ENCODE measurements at regions not wholly inside any gene's neighbourhood (a gene's known extent, or its start where the extent isn't known, plus 50 kb on each side); places are given as distances from the start of the nearest gene placed in this dataset.
"Not testable (repeated sequence)": the region's sequence is repeated elsewhere in the genome, so short reads cannot be mapped to it uniquely, and the experiment has no call there.

DNA sequence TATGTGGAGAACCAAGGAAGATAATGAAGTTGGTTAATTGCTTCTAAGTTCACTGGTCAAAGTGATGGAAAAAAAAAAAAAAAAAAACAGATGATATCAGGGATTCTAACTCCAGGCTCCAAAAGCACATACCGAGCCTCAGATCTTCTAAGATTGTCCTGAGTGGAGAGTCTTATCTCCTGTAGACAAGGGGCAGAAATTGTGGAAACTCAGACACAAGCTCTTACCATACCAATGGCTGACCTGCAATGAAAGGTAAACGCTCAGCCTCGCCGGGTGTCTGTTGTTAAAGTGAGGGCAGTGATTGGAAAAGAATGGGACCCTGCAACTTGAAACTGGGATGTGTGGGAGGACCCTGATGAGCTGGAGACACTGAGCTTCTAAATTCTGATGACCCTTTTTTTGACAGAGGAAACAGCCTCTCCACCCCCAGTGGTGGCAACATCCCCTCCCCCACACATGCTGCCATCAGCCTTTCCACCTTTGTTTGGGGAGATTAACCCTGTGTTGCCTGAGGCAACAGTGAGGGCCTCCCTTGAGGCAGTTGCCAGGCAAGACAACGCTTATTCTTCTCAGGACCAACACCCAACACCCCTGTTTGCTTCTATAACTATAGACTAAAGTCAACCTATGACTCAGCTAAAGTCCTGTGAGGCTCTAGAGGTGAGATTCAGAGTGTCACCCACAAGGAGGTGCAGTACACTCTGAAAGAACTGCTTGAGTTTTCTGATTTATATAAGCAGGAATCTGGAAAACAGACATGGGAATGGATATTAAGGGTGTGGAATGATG is 154.0 kb downstream of the THBS2 start:
- Histone ChIP-seq H3K4me2 (peak overlapping the region; percentile 23; the same call in 1 of the 3 replicates), H3K27ac (peak overlapping the region; percentile 38 to 59; a peak in 5 of 6 replicates), H3K9me3 (peaks cover 4% of the 10 kb centered on the region; the same call in 1 of the 3 replicates), H3K4me1 (peaks cover 8% of the 10 kb centered on the region; the same call in 1 of the 3 replicates), H3K4me3 (no peak overlapping the region)
- ATAC-seq = peak in 1 of 2 experiments; percentile 74; a peak in 3 of 6 replicates
- no peak for FAIRE-seq
- CTCF ChIA-PET = interaction anchor here (1.2 to 1.5 kb wide), 2 partner anchors 12 to 89 kb away, joined by 3 to 4 read pairs; no protein-coding TSS in a partner anchor
- TF ChIP-seq, protein P1, sequence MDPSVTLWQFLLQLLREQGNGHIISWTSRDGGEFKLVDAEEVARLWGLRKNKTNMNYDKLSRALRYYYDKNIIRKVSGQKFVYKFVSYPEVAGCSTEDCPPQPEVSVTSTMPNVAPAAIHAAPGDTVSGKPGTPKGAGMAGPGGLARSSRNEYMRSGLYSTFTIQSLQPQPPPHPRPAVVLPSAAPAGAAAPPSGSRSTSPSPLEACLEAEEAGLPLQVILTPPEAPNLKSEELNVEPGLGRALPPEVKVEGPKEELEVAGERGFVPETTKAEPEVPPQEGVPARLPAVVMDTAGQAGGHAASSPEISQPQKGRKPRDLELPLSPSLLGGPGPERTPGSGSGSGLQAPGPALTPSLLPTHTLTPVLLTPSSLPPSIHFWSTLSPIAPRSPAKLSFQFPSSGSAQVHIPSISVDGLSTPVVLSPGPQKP (IDR thresholded peaks at IDR 0.05; ENCODE audit: low read depth, low read length) = no peak
- TF ChIP-seq SMC3 (IDR thresholded peaks at IDR 0.05) (0 out of 3 replicates have a peak, but pooled peaks have one; percentile 16), EHF (CRISPR knock-in tag; IDR thresholded peaks at IDR 0.05) (no peak), FOSL2 (IDR thresholded peaks at IDR 0.05) (no peak), FOSL2 (CRISPR knock-in tag; IDR thresholded peaks at IDR 0.05) (0 out of 2 replicates have a peak, but pooled peaks have one; percentile 9), NFE2L2 (conservative IDR thresholded peaks at IDR 0.05; ENCODE audit: low read length) (no peak), CEBPB (IDR thresholded peaks at IDR 0.05) (no peak), RAD21 (conservative IDR thresholded peaks at IDR 0.05 in 1 of 2, IDR thresholded peaks at IDR 0.05 in 1 of 2) (0 out of 5 replicates have a peak, but pooled peaks of 1 of the 2 experiments have one; percentile 19)
- TF ChIP-seq, protein P2, sequence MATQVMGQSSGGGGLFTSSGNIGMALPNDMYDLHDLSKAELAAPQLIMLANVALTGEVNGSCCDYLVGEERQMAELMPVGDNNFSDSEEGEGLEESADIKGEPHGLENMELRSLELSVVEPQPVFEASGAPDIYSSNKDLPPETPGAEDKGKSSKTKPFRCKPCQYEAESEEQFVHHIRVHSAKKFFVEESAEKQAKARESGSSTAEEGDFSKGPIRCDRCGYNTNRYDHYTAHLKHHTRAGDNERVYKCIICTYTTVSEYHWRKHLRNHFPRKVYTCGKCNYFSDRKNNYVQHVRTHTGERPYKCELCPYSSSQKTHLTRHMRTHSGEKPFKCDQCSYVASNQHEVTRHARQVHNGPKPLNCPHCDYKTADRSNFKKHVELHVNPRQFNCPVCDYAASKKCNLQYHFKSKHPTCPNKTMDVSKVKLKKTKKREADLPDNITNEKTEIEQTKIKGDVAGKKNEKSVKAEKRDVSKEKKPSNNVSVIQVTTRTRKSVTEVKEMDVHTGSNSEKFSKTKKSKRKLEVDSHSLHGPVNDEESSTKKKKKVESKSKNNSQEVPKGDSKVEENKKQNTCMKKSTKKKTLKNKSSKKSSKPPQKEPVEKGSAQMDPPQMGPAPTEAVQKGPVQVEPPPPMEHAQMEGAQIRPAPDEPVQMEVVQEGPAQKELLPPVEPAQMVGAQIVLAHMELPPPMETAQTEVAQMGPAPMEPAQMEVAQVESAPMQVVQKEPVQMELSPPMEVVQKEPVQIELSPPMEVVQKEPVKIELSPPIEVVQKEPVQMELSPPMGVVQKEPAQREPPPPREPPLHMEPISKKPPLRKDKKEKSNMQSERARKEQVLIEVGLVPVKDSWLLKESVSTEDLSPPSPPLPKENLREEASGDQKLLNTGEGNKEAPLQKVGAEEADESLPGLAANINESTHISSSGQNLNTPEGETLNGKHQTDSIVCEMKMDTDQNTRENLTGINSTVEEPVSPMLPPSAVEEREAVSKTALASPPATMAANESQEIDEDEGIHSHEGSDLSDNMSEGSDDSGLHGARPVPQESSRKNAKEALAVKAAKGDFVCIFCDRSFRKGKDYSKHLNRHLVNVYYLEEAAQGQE (IDR thresholded peaks at IDR 0.05) = no peak
- peak in 1 of 2 experiments; percentile 50 for DNase-seq (ENCODE audit: low read depth in 1 of 2, low spot score in 1 of 2)
- POLR2A ChIA-PET = no interaction called here
- WGBS (ENCODE audit: missing lambda C conversion rate) = 54% methylated on average over 2 of the region's 5 CpGs

DNA sequence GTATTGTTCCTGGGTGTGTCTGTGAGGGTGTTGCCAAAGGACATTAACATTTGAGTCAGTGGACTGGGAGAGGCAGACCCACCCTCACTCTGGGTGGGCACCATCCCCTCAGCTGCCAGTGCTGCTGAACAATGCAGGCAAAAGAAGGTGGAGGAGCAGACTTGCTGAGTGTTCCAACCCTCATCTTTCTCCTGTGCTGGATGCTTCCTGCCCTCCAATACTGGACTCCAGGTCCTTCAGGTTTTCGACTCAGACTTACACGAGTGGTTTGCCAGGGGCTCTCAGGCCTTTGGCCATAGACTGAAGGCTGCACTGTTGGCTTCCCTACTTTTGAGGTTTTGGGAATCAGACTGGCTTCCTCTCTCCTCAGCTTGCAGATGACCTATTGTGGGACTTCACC is 155.0 kb downstream of the THBS2 start:
- H3K4me3 ChIP-seq; H3K4me2 ChIP-seq; DNase-seq (ENCODE audit: low read depth in 1 of 2, low spot score in 1 of 2); CTCF ChIA-PET; ATAC-seq; FAIRE-seq; H3K9me3 ChIP-seq; H3K4me1 ChIP-seq; POLR2A ChIA-PET: not testable (repeated sequence)
- 36% methylated on average over 2 of the region's 2 CpGs for WGBS (ENCODE audit: missing lambda C conversion rate)
- 0 out of 6 replicates have a peak overlapping the region, but pooled peaks of 1 of the 2 experiments have one; percentile 43 for H3K27ac ChIP-seq

DNA sequence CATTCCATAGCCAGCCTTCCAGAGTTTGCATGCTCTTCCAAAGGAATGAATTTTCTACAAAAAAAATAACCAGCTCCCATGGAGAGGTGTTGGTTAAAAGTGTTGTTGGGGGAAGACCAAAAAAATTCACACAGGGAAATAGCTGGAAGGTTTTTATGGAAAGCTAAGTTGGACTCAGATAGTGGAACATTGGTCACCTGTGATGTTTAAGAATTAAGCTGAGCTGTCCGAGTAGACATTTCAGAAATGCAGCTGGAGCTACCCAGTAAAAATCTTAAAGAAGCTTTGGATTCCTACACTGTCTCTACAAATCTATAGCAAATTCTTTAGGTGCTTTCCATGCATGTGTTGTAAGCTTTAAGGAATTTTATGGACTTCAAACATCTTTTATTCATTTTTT is 155.5 kb downstream of the THBS2 start:
- H3K4me1 ChIP-seq = peaks cover 8% of the 10 kb centered on the region; the same call in 1 of the 3 replicates
- FAIRE-seq = no peak
- no peak overlapping the region for H3K27ac ChIP-seq
- no peak for DNase-seq (ENCODE audit: low read depth in 1 of 2, low spot score in 1 of 2)
- CTCF ChIA-PET = no interaction called here
- no peak overlapping the region for H3K4me3 ChIP-seq
- H3K4me2 ChIP-seq = no peak overlapping the region
- WGBS (ENCODE audit: missing lambda C conversion rate) = 36% methylated on average over 1 of the region's 1 CpG
- no peaks in the 10 kb centered on the region for H3K9me3 ChIP-seq
- POLR2A ChIA-PET = no interaction called here
- TF ChIP-seq, protein P2 (IDR thresholded peaks at IDR 0.05) = no peak
- TF ChIP-seq FOSL2 (IDR thresholded peaks at IDR 0.05) (no peak), FOSL2 (CRISPR knock-in tag; IDR thresholded peaks at IDR 0.05) (no peak), TFCP2L1 (CRISPR knock-in tag; IDR thresholded peaks at IDR 0.05) (no peak), JUN (IDR thresholded peaks at IDR 0.05) (no peak), HOXB5 (CRISPR knock-in tag; IDR thresholded peaks at IDR 0.05) (no peak), KDM1A (IDR thresholded peaks at IDR 0.05; ENCODE audit: low read depth) (no peak), MYC (IDR thresholded peaks at IDR 0.05; ENCODE audit: borderline replicate concordance, low read length) (no peak), CEBPB (IDR thresholded peaks at IDR 0.05) (no peak)
- no peak for ATAC-seq

Data from A549 (cell line).